GM23248 (cell line): ENCODE measurements at regions not wholly inside any gene's neighbourhood (a gene's known extent, or its start where the extent isn't known, plus 50 kb on each side); places are given as distances from the start of the nearest gene placed in this dataset.

Source experiments
- DNase-seq: peaks from one replicate; pipeline ENCODE4 v3.0.0-alpha.2; 2015
- H2AFZ ChIP-seq: fragments of 200-600 bp; sonication (generic); 2 replicates; pipeline ENCODE4 v1.6.1; 2016; ENCODE audit warnings: antibody characterized with exemption
- H3F3A ChIP-seq: fragments of 200-600 bp; sonication (generic); 2 replicates; pipeline ENCODE4 v1.6.1; 2016; ENCODE audit warnings: mild to moderate bottlenecking, antibody characterized with exemption, mixed run types; ENCODE audit not compliant: insufficient read depth
- H3K27ac ChIP-seq: fragments of 200-600 bp; sonication (generic); 2 replicates; pipeline ENCODE4 v1.5.1; 2016; ENCODE audit warnings: mild to moderate bottlenecking
- H3K27me3 ChIP-seq: fragments of 200-600 bp; sonication (generic); replicated peaks from 2 replicates; pipeline ENCODE4 v1.6.1; 2016; ENCODE audit warnings: mild to moderate bottlenecking; ENCODE audit not compliant: insufficient read depth
- H3K36me3 ChIP-seq: fragments of 200-600 bp; sonication (generic); 2 replicates; pipeline ENCODE4 v1.6.1; 2016; ENCODE audit warnings: low read depth, mild to moderate bottlenecking
- H3K4me1 ChIP-seq: fragments of 200-600 bp; sonication (generic); 2 replicates; pipeline ENCODE4 v1.6.1; 2016; ENCODE audit warnings: mild to moderate bottlenecking; ENCODE audit not compliant: insufficient read depth
- H3K4me2 ChIP-seq: fragments of 200-600 bp; sonication (generic); one replicate; pipeline ENCODE4 v1.6.1; 2016; ENCODE audit warnings: mild to moderate bottlenecking; ENCODE audit not compliant: unreplicated experiment
- H3K4me3 ChIP-seq: fragments of 200-600 bp; sonication (generic); 2 replicates; pipeline ENCODE4 v1.5.1; 2016; ENCODE audit warnings: mild to moderate bottlenecking
- H3K79me2 ChIP-seq: fragments of 200-600 bp; sonication (generic); 2 replicates; pipeline ENCODE4 v1.6.1; 2016; ENCODE audit warnings: mild to moderate bottlenecking; ENCODE audit not compliant: insufficient read depth
- H3K9ac ChIP-seq: fragments of 200-600 bp; sonication (generic); 2 replicates; pipeline ENCODE4 v1.6.1; 2016; ENCODE audit warnings: mild to moderate bottlenecking
- H3K9me2 ChIP-seq: fragments of 200-600 bp; sonication (generic); 2 replicates; pipeline ENCODE4 v1.6.1; 2016; ENCODE audit warnings: mixed run types, mild to moderate bottlenecking, moderate library complexity; ENCODE audit not compliant: insufficient read depth
- H3K9me3 ChIP-seq: fragments of 200-600 bp; sonication (generic); one replicate; pipeline ENCODE4 v1.6.1; 2017; ENCODE audit warnings: low read depth
- H4K20me1 ChIP-seq: fragments of 200-600 bp; sonication (generic); 2 replicates; pipeline ENCODE4 v1.6.0; 2016; ENCODE audit not compliant: insufficient read depth
- EZH2 ChIP-seq: fragments of 200-600 bp; sonication (generic); IDR thresholded peaks from 2 replicates; pipeline ENCODE4 v1.6.1; 2018; ENCODE audit warnings: antibody characterized with exemption, mild to moderate bottlenecking; ENCODE audit not compliant: insufficient read depth, poor library complexity, severe bottlenecking
- EZH2phosphoT487 ChIP-seq: fragments of 200-600 bp; sonication (generic); IDR thresholded peaks from 2 replicates; pipeline ENCODE4 v1.6.1; 2018; ENCODE audit warnings: antibody characterized with exemption, moderate library complexity, mild to moderate bottlenecking, low read depth; ENCODE audit not compliant: insufficient read depth
- WGBS, 2 experiments: methylation state at CpG; one replicate each; pipeline ENCODE4 v1.1.6; 2015 to 2017; ENCODE audit warnings: low lambda C conversion rate in 2 of 2, low coverage in 1 of 2; ENCODE audit errors: missing lambda C conversion rate in 2 of 2; 5-methylcytosine and 5-hydroxymethylcytosine counted together
- in situ Hi-C: fragments of 300-500 bp; cut with MboI; formaldehyde crosslinking; loops from 2 replicates; pipeline ENCODE4 v1.15.0; 2020

- no peak overlapping the region for H2AFZ ChIP-seq
- no peak overlapping the region for H3K27ac ChIP-seq
- no peaks in the 10 kb centered on the region for H3K27me3 ChIP-seq
- in situ Hi-C loops: no loop called here
- no peaks in the 10 kb centered on the region for H3K4me1 ChIP-seq
- no peak overlapping the region for H3K4me3 ChIP-seq
- no peaks in the 10 kb centered on the region for H3K9me2 ChIP-seq
- H3K9ac ChIP-seq: no peak overlapping the region
- no peak for DNase-seq
- no peaks in the 10 kb centered on the region for H3K36me3 ChIP-seq
- H3F3A ChIP-seq: no peaks in the 10 kb centered on the region
- 0% methylated on average over 1 of the region's 1 CpG for WGBS, 2 experiments
- no peaks in the 10 kb centered on the region for H3K79me2 ChIP-seq
- H4K20me1 ChIP-seq: no peaks in the 10 kb centered on the region
- no peaks in the 10 kb centered on the region for H3K9me3 ChIP-seq
- no peak overlapping the region for H3K4me2 ChIP-seq
- TF ChIP-seq EZH2 (no peak), EZH2phosphoT487 (no peak)
Observed at GRCh38 chrX:115989686-115990085, 180.9 kb upstream of the AGTR2 start.

GRCh38 chrX:116009346-116009745 lies 161.2 kb upstream of the AGTR2 start:
- H3K79me2 ChIP-seq: no peaks in the 10 kb centered on the region
- in situ Hi-C loops: no loop called here
- H4K20me1 ChIP-seq: no peaks in the 10 kb centered on the region
- no peak overlapping the region for H2AFZ ChIP-seq
- no peaks in the 10 kb centered on the region for H3K36me3 ChIP-seq
- H3K9me3 ChIP-seq: no peaks in the 10 kb centered on the region
- H3K27me3 ChIP-seq: no peaks in the 10 kb centered on the region
- no peaks in the 10 kb centered on the region for H3K9me2 ChIP-seq
- DNase-seq: no peak
- H3K4me2 ChIP-seq: no peak overlapping the region
- H3K9ac ChIP-seq: no peak overlapping the region
- no peak for TF ChIP-seq EZH2phosphoT487
- TF ChIP-seq EZH2: no peak
- H3K4me3 ChIP-seq: no peak overlapping the region
- no peak overlapping the region for H3K27ac ChIP-seq
- H3K4me1 ChIP-seq: no peaks in the 10 kb centered on the region
- no peaks in the 10 kb centered on the region for H3F3A ChIP-seq
- 8 to 44% methylated on average over 1 of the region's 1 CpG for WGBS, 2 experiments

GRCh38 chrX:116009861-116010710 lies 160.5 kb upstream of the AGTR2 start:
- Histone ChIP-seq H3K27me3 (no peaks in the 10 kb centered on the region), H3K9ac (no peak overlapping the region), H3K9me3 (no peaks in the 10 kb centered on the region), H3K4me1 (no peaks in the 10 kb centered on the region), H4K20me1 (no peaks in the 10 kb centered on the region), H3K9me2 (no peaks in the 10 kb centered on the region), H3K4me3 (no peak overlapping the region), H3K4me2 (no peak overlapping the region), H3K27ac (no peak overlapping the region), H3K36me3 (no peaks in the 10 kb centered on the region), H3K79me2 (no peaks in the 10 kb centered on the region), H3F3A (no peaks in the 10 kb centered on the region), H2AFZ (no peak overlapping the region)
- TF ChIP-seq EZH2 (no peak), EZH2phosphoT487 (no peak)
- 0 to 1% methylated on average over 8 of the region's 8 CpGs for WGBS, 2 experiments
- DNase-seq: no peak
- in situ Hi-C loops: no loop called here

GRCh38 chrX:116010939-116011338 lies 159.6 kb upstream of the AGTR2 start:
- no peak overlapping the region for H2AFZ ChIP-seq
- H3K79me2 ChIP-seq: no peaks in the 10 kb centered on the region
- no peak for DNase-seq
- no peaks in the 10 kb centered on the region for H4K20me1 ChIP-seq
- no peaks in the 10 kb centered on the region for H3F3A ChIP-seq
- H3K4me3 ChIP-seq: no peak overlapping the region
- no peaks in the 10 kb centered on the region for H3K27me3 ChIP-seq
- no peaks in the 10 kb centered on the region for H3K9me3 ChIP-seq
- in situ Hi-C loops: no loop called here
- no peak overlapping the region for H3K4me2 ChIP-seq
- no peaks in the 10 kb centered on the region for H3K4me1 ChIP-seq
- TF ChIP-seq EZH2phosphoT487 (no peak), EZH2 (no peak)
- WGBS, 2 experiments: 26 to 54% methylated on average over 4 to 5 of the region's 5 CpGs
- no peak overlapping the region for H3K9ac ChIP-seq
- no peak overlapping the region for H3K27ac ChIP-seq
- no peaks in the 10 kb centered on the region for H3K9me2 ChIP-seq
- no peaks in the 10 kb centered on the region for H3K36me3 ChIP-seq

GRCh38 chrX:116031331-116031730 lies 139.2 kb upstream of the AGTR2 start:
- no peaks in the 10 kb centered on the region for H3K4me1 ChIP-seq
- no peaks in the 10 kb centered on the region for H3K9me2 ChIP-seq
- WGBS, 2 experiments: 38 to 44% methylated on average over 1 of the region's 1 CpG
- H3K27ac ChIP-seq: no peak overlapping the region
- no peak for DNase-seq
- H3K79me2 ChIP-seq: no peaks in the 10 kb centered on the region
- no peak overlapping the region for H3K9ac ChIP-seq
- no peak overlapping the region for H3K4me2 ChIP-seq
- in situ Hi-C loops: no loop called here
- no peak for TF ChIP-seq EZH2
- TF ChIP-seq EZH2phosphoT487: no peak
- H3F3A ChIP-seq: no peaks in the 10 kb centered on the region
- H3K27me3 ChIP-seq: no peaks in the 10 kb centered on the region
- H4K20me1 ChIP-seq: no peaks in the 10 kb centered on the region
- no peak overlapping the region for H3K4me3 ChIP-seq
- H3K36me3 ChIP-seq: no peaks in the 10 kb centered on the region
- H2AFZ ChIP-seq: no peak overlapping the region
- no peaks in the 10 kb centered on the region for H3K9me3 ChIP-seq
